ENCODE measurements at regions not wholly inside any gene's neighbourhood (a gene's known extent, or its start where the extent isn't known, plus 50 kb on each side); places are given as distances from the start of the nearest gene placed in this dataset.

DNA sequence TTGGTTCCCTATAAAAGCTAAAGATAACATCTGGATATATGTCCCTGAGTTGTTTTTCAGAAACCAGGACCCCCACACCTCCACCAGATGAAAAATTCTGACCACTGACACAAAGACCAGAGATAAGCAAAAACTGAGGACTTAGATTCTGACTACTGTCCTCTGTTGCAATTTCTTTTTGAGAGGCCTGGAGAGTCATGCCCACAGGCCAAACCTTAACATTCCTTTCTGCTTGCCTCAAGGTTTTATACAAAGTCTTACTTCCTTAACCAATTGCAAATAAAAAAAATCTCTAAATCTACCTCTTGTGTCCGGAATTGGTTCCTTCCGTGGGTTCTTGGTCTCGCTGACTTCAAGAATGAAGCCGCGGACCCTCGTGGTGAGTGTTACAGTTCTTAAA is 228.5 kb downstream of the ABCC12 start (continued):
- TF ChIP-seq REST (IDR thresholded peaks at IDR 0.05; ENCODE audit: unreplicated experiment) (no peak), POLR2AphosphoS5 (IDR thresholded peaks at IDR 0.05; ENCODE audit: low read depth) (no peak), EZH2phosphoT487 (IDR thresholded peaks at IDR 0.05; ENCODE audit: unreplicated experiment) (no peak)
- TF ChIP-seq, protein P1, sequence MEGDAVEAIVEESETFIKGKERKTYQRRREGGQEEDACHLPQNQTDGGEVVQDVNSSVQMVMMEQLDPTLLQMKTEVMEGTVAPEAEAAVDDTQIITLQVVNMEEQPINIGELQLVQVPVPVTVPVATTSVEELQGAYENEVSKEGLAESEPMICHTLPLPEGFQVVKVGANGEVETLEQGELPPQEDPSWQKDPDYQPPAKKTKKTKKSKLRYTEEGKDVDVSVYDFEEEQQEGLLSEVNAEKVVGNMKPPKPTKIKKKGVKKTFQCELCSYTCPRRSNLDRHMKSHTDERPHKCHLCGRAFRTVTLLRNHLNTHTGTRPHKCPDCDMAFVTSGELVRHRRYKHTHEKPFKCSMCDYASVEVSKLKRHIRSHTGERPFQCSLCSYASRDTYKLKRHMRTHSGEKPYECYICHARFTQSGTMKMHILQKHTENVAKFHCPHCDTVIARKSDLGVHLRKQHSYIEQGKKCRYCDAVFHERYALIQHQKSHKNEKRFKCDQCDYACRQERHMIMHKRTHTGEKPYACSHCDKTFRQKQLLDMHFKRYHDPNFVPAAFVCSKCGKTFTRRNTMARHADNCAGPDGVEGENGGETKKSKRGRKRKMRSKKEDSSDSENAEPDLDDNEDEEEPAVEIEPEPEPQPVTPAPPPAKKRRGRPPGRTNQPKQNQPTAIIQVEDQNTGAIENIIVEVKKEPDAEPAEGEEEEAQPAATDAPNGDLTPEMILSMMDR (conservative IDR thresholded peaks at IDR 0.05; ENCODE audit: low read depth in 2 of 2), result no peak

DNA sequence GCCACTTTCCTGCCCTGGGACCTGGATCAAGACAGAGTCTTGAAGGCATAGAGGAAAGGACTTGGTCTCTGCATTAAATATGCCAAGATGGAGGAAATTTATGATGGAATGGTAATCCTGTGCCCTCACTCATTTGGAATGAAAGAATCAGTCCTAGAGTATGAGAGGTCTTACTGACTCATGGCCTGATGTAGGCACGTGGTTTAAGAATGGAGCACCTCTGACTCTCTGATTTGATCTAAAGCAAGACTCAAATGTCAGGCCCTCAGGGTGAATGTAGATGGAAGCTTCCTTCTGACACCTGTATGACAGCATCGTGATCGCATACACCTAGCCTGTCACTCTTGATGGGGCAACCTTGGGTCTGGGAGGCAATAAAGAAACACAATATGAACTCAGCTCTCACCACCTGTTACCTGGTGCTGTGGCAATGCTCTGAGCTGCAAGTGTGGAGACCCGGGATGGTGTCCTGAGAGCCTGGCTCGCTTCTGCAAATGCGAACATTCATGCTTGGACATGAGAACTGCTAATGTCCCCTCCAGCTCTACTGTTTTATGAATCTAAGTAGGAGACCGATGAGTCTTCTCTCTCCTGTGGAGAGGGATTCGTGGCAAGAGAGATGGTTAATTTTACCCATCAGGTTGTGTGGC is 229.9 kb downstream of the ABCC12 start:
- Mint-ChIP-seq H3K9me3 (peaks cover 2% of the 10 kb centered on the region; the same call in 2 of the 3 replicates), H3K27ac (no peak overlapping the region), H3K4me3 (no peak overlapping the region), H3K36me3 (ENCODE audit: low read depth) (no peaks in the 10 kb centered on the region; the same call in 2 of the 3 replicates), H3K27me3 (ENCODE audit: insufficient read depth, low read depth, poor library complexity) (peaks cover 3% of the 10 kb centered on the region), H3K4me1 (no peaks in the 10 kb centered on the region)
- H3F3A ChIP-seq (replicated peaks; ENCODE audit: low read depth), result no peaks in the 10 kb centered on the region
- H3K4me3 ChIP-seq, result no peak overlapping the region
- no peaks in the 10 kb centered on the region for H3K27me3 ChIP-seq (ENCODE audit: insufficient read depth)
- ATAC-seq, result no peak
- DNase-seq (ENCODE audit: low spot score), result no peak
- H3K79me2 ChIP-seq (replicated peaks; ENCODE audit: insufficient read depth), result no peaks in the 10 kb centered on the region
- 0 out of 2 replicates have a peak overlapping the region, but pooled peaks have one; percentile 32 for H2AFZ ChIP-seq
- no peaks in the 10 kb centered on the region for H4K20me1 ChIP-seq (replicated peaks; ENCODE audit: insufficient read depth)
- no peak overlapping the region for H3K4me2 ChIP-seq
- no peaks in the 10 kb centered on the region for H3K36me3 ChIP-seq (ENCODE audit: insufficient read depth)
- no peaks in the 10 kb centered on the region for H3K9me2 ChIP-seq (ENCODE audit: insufficient read depth)
- no peak overlapping the region for H3K27ac ChIP-seq (ENCODE audit: low read depth)
- H3K4me1 ChIP-seq (ENCODE audit: insufficient read depth), result no peaks in the 10 kb centered on the region
- TF ChIP-seq STAT1 (IDR thresholded peaks at IDR 0.05; ENCODE audit: unreplicated experiment) (no peak), ZNF114 (CRISPR knock-in tag; IDR thresholded peaks at IDR 0.05) (no peak), CREB1 (CRISPR knock-in tag; IDR thresholded peaks at IDR 0.05; ENCODE audit: low read depth) (no peak), EZH2phosphoT487 (IDR thresholded peaks at IDR 0.05; ENCODE audit: unreplicated experiment) (no peak), REST (IDR thresholded peaks at IDR 0.05; ENCODE audit: unreplicated experiment) (no peak), ZNF331 (CRISPR knock-in tag; IDR thresholded peaks at IDR 0.05; ENCODE audit: low read depth) (no peak), EZH2 (IDR thresholded peaks at IDR 0.05; ENCODE audit: low read depth, unreplicated experiment) (no peak)
- TF ChIP-seq, protein P1 (conservative IDR thresholded peaks at IDR 0.05; ENCODE audit: low read depth in 2 of 2), result no peak
